ENCODE measurements at regions not wholly inside any gene's neighbourhood (a gene's known extent, or its start where the extent isn't known, plus 50 kb on each side); places are given as distances from the start of the nearest gene placed in this dataset.

DNA sequence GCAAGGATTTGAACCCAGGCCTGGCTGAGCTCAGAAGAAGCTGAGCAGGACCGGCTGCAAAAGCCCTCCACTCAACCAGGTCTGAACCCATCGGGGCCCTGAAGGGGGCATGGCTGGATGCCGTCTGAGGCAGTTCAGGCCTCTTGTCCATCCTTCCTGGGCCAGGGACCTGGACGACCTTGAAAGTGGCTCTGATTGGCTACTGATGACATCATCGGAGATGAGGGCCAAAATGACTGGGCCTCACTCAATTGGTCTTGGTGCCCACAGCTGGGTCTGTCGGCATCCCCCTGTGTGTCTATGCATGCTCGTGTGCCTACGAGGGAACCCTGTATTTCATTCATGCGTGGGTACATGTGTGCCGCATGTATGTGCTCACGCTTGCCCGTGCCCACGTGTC is 71.8 kb downstream of the PTPRS start:
- Histone ChIP-seq H3K4me3 (replicated peaks; ENCODE audit: insufficient read depth, low read length) (no peak overlapping the region), H3K27ac (replicated peaks) (no peak overlapping the region), H3K27me3 (ENCODE audit: insufficient read depth, poor library complexity, severe bottlenecking) (no peaks in the 10 kb centered on the region)
- TF ChIP-seq GABPA (IDR thresholded peaks at IDR 0.05; ENCODE audit: low read depth): no peak
- TF ChIP-seq POLR2AphosphoS5 (IDR thresholded peaks at IDR 0.05; ENCODE audit: low read depth): no peak
- no peak for DNase-seq (ENCODE audit: low read depth in 1 of 2, low spot score in 1 of 2)

DNA sequence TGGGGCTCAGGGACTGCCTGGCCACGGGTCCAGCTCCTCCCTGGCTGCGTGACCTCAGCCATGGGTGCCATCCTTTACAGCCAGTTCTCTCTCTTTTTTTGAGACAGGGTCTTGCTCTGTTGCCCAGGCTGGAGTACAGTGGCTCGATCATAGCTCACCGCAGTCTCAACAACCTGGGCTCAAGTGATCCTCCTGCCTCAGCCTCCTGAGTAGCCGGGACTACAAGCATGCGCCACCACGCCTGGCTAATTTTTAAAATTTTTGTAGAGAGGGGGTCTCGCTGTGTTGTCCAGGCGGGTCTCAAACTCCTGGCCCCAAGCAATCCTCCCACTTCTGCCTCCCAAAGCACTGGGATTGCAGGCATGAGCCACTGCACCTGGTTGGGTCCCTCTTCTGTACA is 75.4 kb downstream of the PTPRS start:
- TF ChIP-seq SPI1 (IDR thresholded peaks at IDR 0.05; ENCODE audit: borderline replicate concordance, low read depth): no peak
- TF ChIP-seq GABPA (IDR thresholded peaks at IDR 0.05; ENCODE audit: low read depth): no peak
- TF ChIP-seq, protein P1, sequence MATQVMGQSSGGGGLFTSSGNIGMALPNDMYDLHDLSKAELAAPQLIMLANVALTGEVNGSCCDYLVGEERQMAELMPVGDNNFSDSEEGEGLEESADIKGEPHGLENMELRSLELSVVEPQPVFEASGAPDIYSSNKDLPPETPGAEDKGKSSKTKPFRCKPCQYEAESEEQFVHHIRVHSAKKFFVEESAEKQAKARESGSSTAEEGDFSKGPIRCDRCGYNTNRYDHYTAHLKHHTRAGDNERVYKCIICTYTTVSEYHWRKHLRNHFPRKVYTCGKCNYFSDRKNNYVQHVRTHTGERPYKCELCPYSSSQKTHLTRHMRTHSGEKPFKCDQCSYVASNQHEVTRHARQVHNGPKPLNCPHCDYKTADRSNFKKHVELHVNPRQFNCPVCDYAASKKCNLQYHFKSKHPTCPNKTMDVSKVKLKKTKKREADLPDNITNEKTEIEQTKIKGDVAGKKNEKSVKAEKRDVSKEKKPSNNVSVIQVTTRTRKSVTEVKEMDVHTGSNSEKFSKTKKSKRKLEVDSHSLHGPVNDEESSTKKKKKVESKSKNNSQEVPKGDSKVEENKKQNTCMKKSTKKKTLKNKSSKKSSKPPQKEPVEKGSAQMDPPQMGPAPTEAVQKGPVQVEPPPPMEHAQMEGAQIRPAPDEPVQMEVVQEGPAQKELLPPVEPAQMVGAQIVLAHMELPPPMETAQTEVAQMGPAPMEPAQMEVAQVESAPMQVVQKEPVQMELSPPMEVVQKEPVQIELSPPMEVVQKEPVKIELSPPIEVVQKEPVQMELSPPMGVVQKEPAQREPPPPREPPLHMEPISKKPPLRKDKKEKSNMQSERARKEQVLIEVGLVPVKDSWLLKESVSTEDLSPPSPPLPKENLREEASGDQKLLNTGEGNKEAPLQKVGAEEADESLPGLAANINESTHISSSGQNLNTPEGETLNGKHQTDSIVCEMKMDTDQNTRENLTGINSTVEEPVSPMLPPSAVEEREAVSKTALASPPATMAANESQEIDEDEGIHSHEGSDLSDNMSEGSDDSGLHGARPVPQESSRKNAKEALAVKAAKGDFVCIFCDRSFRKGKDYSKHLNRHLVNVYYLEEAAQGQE (IDR thresholded peaks at IDR 0.05; ENCODE audit: insufficient replicate concordance, low read depth): no peak
- TF ChIP-seq, protein P2, sequence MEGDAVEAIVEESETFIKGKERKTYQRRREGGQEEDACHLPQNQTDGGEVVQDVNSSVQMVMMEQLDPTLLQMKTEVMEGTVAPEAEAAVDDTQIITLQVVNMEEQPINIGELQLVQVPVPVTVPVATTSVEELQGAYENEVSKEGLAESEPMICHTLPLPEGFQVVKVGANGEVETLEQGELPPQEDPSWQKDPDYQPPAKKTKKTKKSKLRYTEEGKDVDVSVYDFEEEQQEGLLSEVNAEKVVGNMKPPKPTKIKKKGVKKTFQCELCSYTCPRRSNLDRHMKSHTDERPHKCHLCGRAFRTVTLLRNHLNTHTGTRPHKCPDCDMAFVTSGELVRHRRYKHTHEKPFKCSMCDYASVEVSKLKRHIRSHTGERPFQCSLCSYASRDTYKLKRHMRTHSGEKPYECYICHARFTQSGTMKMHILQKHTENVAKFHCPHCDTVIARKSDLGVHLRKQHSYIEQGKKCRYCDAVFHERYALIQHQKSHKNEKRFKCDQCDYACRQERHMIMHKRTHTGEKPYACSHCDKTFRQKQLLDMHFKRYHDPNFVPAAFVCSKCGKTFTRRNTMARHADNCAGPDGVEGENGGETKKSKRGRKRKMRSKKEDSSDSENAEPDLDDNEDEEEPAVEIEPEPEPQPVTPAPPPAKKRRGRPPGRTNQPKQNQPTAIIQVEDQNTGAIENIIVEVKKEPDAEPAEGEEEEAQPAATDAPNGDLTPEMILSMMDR (IDR thresholded peaks at IDR 0.05; ENCODE audit: insufficient read depth, low read length): no peak
- no peak for TF ChIP-seq POLR2AphosphoS5 (IDR thresholded peaks at IDR 0.05; ENCODE audit: low read depth)
- no peaks in the 10 kb centered on the region for H3K27me3 ChIP-seq (ENCODE audit: insufficient read depth, poor library complexity, severe bottlenecking)
- no peak overlapping the region for H3K4me3 ChIP-seq (replicated peaks; ENCODE audit: insufficient read depth, low read length)
- H3K27ac ChIP-seq (replicated peaks): no peak overlapping the region; the same call in 1 of the 2 replicates
- no peak for DNase-seq (ENCODE audit: low read depth in 1 of 2, low spot score in 1 of 2)

DNA sequence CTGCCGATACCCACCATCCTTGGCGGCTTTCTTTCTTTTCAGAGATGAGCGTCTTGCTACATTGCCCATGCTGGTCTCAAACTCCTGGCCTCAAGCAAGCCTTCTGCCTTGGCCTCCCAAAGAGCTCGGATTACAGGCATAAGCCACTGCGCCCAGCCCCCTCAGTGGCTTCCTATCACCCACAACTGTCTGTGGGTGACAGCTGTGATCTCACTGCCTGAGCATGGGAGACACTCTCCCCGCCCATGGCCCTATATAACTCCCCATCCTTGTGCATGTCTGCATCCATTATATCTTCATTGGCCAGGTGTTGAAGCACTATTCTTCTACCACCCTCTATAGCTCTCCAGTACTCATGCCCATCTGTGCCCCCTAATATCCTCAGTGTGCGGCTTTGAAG is 76.2 kb downstream of the PTPRS start:
- no peak for DNase-seq (ENCODE audit: low read depth in 1 of 2, low spot score in 1 of 2)
- H3K27me3 ChIP-seq (ENCODE audit: insufficient read depth, poor library complexity, severe bottlenecking): no peaks in the 10 kb centered on the region
- peak overlapping the region; percentile 89; the same call in 1 of the 2 replicates for H3K27ac ChIP-seq (replicated peaks)
- H3K4me3 ChIP-seq (replicated peaks; ENCODE audit: insufficient read depth, low read length): no peak overlapping the region
- TF ChIP-seq, protein P2 (IDR thresholded peaks at IDR 0.05; ENCODE audit: insufficient read depth, low read length): no peak
- TF ChIP-seq, protein P1 (IDR thresholded peaks at IDR 0.05; ENCODE audit: insufficient replicate concordance, low read depth): no peak
- TF ChIP-seq POLR2AphosphoS5 (IDR thresholded peaks at IDR 0.05; ENCODE audit: low read depth) (no peak), SPI1 (IDR thresholded peaks at IDR 0.05; ENCODE audit: borderline replicate concordance, low read depth) (no peak), GABPA (IDR thresholded peaks at IDR 0.05; ENCODE audit: low read depth) (no peak)

DNA sequence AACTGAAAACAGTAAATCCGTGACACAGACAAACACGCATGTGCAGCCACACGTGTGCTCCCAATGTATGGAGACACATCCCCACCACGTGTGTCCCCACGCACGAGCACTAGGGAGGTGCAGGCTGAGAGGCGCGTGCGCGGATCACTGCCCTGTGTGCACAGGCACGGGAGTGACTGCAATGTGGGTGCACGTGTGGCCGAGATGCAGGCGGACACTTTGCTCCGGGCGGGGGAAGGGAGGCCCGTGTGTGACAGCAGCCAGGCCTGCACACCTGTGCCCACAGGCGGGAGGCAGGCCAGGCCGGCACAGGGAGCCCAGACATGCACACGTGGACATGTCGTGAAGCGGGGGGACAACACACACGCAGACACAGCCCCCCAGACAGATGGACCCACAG is 77.0 kb downstream of the PTPRS start:
- DNase-seq (ENCODE audit: low read depth in 1 of 2, low spot score in 1 of 2): peak in 1 of 2 experiments; percentile 8
- no peak overlapping the region for H3K4me3 ChIP-seq (replicated peaks; ENCODE audit: insufficient read depth, low read length)
- TF ChIP-seq SPI1 (IDR thresholded peaks at IDR 0.05; ENCODE audit: borderline replicate concordance, low read depth) (no peak), POLR2AphosphoS5 (IDR thresholded peaks at IDR 0.05; ENCODE audit: low read depth) (no peak), GABPA (IDR thresholded peaks at IDR 0.05; ENCODE audit: low read depth) (no peak)
- TF ChIP-seq, protein P1 (IDR thresholded peaks at IDR 0.05; ENCODE audit: insufficient replicate concordance, low read depth): no peak
- TF ChIP-seq, protein P2 (IDR thresholded peaks at IDR 0.05; ENCODE audit: insufficient read depth, low read length): no peak
- peak overlapping the region; percentile 89 for H3K27ac ChIP-seq (replicated peaks)
- no peaks in the 10 kb centered on the region for H3K27me3 ChIP-seq (ENCODE audit: insufficient read depth, poor library complexity, severe bottlenecking)
